GM12873 (cell line): ENCODE measurements at regions not wholly inside any gene's neighbourhood (a gene's known extent, or its start where the extent isn't known, plus 50 kb on each side); places are given as distances from the start of the nearest gene placed in this dataset.

Experiments used
- TF ChIP-seq, protein P1 (sequence below): IDR thresholded peaks from 2 replicates; pipeline ENCODE4 v1.5.1; 2012; ENCODE audit warnings: low read depth, mild to moderate bottlenecking, moderate library complexity, low read length, control low read depth; ENCODE audit not compliant: insufficient read depth; ENCODE audit errors: missing control alignments

- TF ChIP-seq, protein P1, sequence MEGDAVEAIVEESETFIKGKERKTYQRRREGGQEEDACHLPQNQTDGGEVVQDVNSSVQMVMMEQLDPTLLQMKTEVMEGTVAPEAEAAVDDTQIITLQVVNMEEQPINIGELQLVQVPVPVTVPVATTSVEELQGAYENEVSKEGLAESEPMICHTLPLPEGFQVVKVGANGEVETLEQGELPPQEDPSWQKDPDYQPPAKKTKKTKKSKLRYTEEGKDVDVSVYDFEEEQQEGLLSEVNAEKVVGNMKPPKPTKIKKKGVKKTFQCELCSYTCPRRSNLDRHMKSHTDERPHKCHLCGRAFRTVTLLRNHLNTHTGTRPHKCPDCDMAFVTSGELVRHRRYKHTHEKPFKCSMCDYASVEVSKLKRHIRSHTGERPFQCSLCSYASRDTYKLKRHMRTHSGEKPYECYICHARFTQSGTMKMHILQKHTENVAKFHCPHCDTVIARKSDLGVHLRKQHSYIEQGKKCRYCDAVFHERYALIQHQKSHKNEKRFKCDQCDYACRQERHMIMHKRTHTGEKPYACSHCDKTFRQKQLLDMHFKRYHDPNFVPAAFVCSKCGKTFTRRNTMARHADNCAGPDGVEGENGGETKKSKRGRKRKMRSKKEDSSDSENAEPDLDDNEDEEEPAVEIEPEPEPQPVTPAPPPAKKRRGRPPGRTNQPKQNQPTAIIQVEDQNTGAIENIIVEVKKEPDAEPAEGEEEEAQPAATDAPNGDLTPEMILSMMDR: peak; percentile 78
These were observed 297.1 kb downstream of the ETS1 start for GRCh38 chr11:128290106-128290840.

GRCh38 chr11:128289048-128289447, 298.3 kb downstream of the ETS1 start:
- TF ChIP-seq, protein P1: no peak

GRCh38 chr11:128288368-128288767, 299.0 kb downstream of the ETS1 start:
- TF ChIP-seq, protein P1: no peak

GRCh38 chr11:128285321-128285720, 302.0 kb downstream of the ETS1 start:
- TF ChIP-seq, protein P1: no peak

DNA sequence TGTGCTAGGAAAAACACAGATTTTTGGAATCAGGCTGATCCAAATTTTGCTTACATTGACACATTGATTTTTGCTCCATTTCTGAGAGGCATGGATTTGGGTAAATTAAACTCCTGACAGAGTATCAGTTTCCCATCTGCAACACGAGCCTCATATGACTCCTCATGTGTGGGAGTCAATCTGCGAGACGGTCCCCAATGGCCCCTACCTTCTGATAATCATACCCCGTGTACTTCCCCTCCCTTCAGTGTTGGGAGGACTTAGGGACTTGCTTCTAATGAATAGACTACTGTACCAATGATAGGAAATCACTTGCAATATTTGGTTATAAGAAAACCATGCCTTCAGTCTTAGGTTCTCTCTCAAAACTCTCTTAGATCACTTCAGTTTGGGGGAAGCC, 302.7 kb downstream of the ETS1 start:
- TF ChIP-seq, protein P1: no peak

GRCh38 chr11:128283451-128283850, 303.9 kb downstream of the ETS1 start:
- TF ChIP-seq, protein P1: no peak

- TF ChIP-seq, protein P1: no peak
These were observed 305.3 kb downstream of the ETS1 start for GRCh38 chr11:128282053-128282452.
